CD14-positive monocyte (primary cell): ENCODE measurements at regions not wholly inside any gene's neighbourhood (a gene's known extent, or its start where the extent isn't known, plus 50 kb on each side); places are given as distances from the start of the nearest gene placed in this dataset.

Experiments
- DNase-seq, 3 donors: peaks; one replicate each; pipeline ENCODE4 v3.0.0-alpha.2; 2011 to 2022
- H2AFZ ChIP-seq: 2 replicates; pipeline ENCODE4 v1.6.0; 2012; ENCODE audit warnings: mild to moderate bottlenecking, low read depth, low read length, inconsistent platforms; ENCODE audit not compliant: insufficient read depth, poor library complexity, severe bottlenecking
- H3K27ac ChIP-seq, 2 donors: 1 replicate in 1 of 2; 2 replicates in 1 of 2; pipeline ENCODE4 v1.5.1; 2012 to 2013; ENCODE audit warnings: low read length in 2 of 2, control low read depth in 1 of 2, inconsistent platforms in 1 of 2, low read depth in 1 of 2, mild to moderate bottlenecking in 1 of 2
- H3K27me3 ChIP-seq, 2 donors: one replicate each; pipeline versions ENCODE4 v1.6.0 to v1.6.1; 2011 to 2013; ENCODE audit warnings: low read length in 2 of 2; ENCODE audit not compliant: control insufficient read depth in 2 of 2, insufficient read depth in 2 of 2
- H3K36me3 ChIP-seq, 2 donors: replicated peaks in 1 of 2; 1 replicate in 1 of 2; 2 replicates in 1 of 2; pipeline versions ENCODE4 v1.5.1 to v1.6.1; 2012 to 2013; ENCODE audit warnings: low read length in 2 of 2, control low read depth in 1 of 2, inconsistent platforms in 1 of 2, mild to moderate bottlenecking in 1 of 2; ENCODE audit not compliant: insufficient read depth in 2 of 2, control insufficient read depth in 1 of 2
- H3K4me1 ChIP-seq, 2 donors: 1 replicate in 1 of 2; 2 replicates in 1 of 2; pipeline versions ENCODE4 v1.5.1 to v1.6.1; 2012 to 2013; ENCODE audit warnings: low read length in 2 of 2, control low read depth in 1 of 2, inconsistent platforms in 1 of 2, mild to moderate bottlenecking in 1 of 2, moderate library complexity in 1 of 2; ENCODE audit not compliant: insufficient read depth in 2 of 2, control insufficient read depth in 1 of 2
- H3K4me2 ChIP-seq: replicated peaks from 2 replicates; pipeline ENCODE3; 2012; ENCODE audit warnings: low read length, moderate library complexity, mild to moderate bottlenecking; ENCODE audit not compliant: poor library complexity, severe bottlenecking; ENCODE audit errors: extremely low read depth
- H3K4me3 ChIP-seq, 3 experiments: fragments of 200-600 bp in 1 of 3; sonication (generic) in 1 of 3; replicated peaks in 1 of 3; 1 replicate in 2 of 3; 2 replicates in 1 of 3; pipeline ENCODE4 v1.5.1; 2011 to 2013; ENCODE audit warnings: low read length in 3 of 3, mild to moderate bottlenecking in 3 of 3, control low read depth in 2 of 3, low read depth in 2 of 3, inconsistent platforms in 1 of 3, moderate library complexity in 1 of 3
- H3K79me2 ChIP-seq: 2 replicates; pipeline ENCODE4 v1.6.0; 2012; ENCODE audit warnings: mild to moderate bottlenecking, control low read depth, inconsistent platforms, low read length, moderate library complexity; ENCODE audit not compliant: insufficient read depth
- H3K9ac ChIP-seq: 2 replicates; pipeline ENCODE4 v1.6.0; 2017; ENCODE audit warnings: low read length, mild to moderate bottlenecking; ENCODE audit not compliant: insufficient read depth, poor library complexity, severe bottlenecking
- H3K9me3 ChIP-seq, 2 donors: replicated peaks in 1 of 2; 1 replicate in 1 of 2; 2 replicates in 1 of 2; pipeline versions ENCODE4 v1.5.1 to v1.6.1; 2012 to 2013; ENCODE audit warnings: low read length in 2 of 2, control low read depth in 1 of 2; ENCODE audit not compliant: control insufficient read depth in 1 of 2, insufficient read depth in 1 of 2
- H4K20me1 ChIP-seq: 2 replicates; pipeline ENCODE4 v1.6.0; 2012; ENCODE audit warnings: mild to moderate bottlenecking, low read length, control low read depth, moderate library complexity; ENCODE audit not compliant: insufficient read depth
- H3K27ac Mint-ChIP-seq, 7 donors: one replicate each; pipeline ENCODE4 v1.8.0; 2020; ENCODE audit warnings: mild to moderate bottlenecking in 7 of 7, mixed read lengths in 7 of 7, moderate library complexity in 6 of 7, inconsistent platforms in 2 of 7
- H3K27me3 Mint-ChIP-seq, 3 donors: one replicate each; pipeline ENCODE4 v1.8.0; 2021 to 2022; ENCODE audit warnings: low read depth in 3 of 3, mild to moderate bottlenecking in 3 of 3, mixed read lengths in 3 of 3, moderate library complexity in 3 of 3, inconsistent platforms in 1 of 3
- H3K36me3 Mint-ChIP-seq, 2 donors: one replicate each; pipeline ENCODE4 v1.8.0; 2020; ENCODE audit warnings: mixed read lengths in 2 of 2, inconsistent platforms in 1 of 2, mild to moderate bottlenecking in 1 of 2
- H3K4me1 Mint-ChIP-seq: one replicate; pipeline ENCODE4 v1.8.0; 2020; ENCODE audit warnings: mild to moderate bottlenecking, mixed read lengths
- H3K4me3 Mint-ChIP-seq, 2 donors: one replicate each; pipeline ENCODE4 v1.8.0; 2020; ENCODE audit warnings: mild to moderate bottlenecking in 2 of 2, mixed read lengths in 2 of 2, moderate library complexity in 1 of 2
- H3K9me3 Mint-ChIP-seq, 7 donors: one replicate each; pipeline ENCODE4 v1.8.0; 2020 to 2022; ENCODE audit warnings: mixed read lengths in 7 of 7, mild to moderate bottlenecking in 6 of 7, moderate library complexity in 6 of 7, inconsistent platforms in 2 of 7
- WGBS: methylation state at CpG from one replicate; pipeline ENCODE4 v1.1.5; 2013; ENCODE audit warnings: missing lambda C conversion rate; ENCODE audit not compliant: insufficient coverage; 5-methylcytosine and 5-hydroxymethylcytosine counted together
- intact Hi-C, 2 donors: fragments of 100-400 bp; cut with micrococcal nuclease; formaldehyde crosslinking; loops; one replicate each; pipeline versions ENCODE4 v1.15.0 to v1.15.1; 2023
- TF ChIP-seq, protein P1 (sequence below): fragments of 200-600 bp; IDR thresholded peaks from one replicate; pipeline ENCODE4 v1.8.0; 2022; ENCODE audit warnings: antibody characterized with exemption, mild to moderate bottlenecking

DNA sequence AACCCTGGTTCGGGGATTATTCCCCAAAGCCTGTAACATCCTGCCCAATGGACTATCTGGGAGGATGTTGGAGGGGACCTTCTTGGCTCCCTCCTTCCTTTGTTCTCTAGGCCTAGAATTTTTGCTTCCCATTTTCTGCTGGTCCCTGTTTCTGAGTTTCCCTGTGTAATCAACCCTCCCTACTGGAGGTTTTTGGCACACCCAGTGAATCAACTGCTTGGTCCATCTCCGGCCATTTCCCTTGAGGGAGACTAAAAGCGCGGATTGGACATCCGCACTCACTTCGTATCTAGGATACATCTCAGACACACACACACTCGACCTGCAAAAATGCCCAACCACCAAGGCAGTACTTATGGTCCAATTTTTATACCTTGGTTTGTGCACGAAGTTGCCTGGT, 108.2 kb upstream of the MAGEE2 start:
- DNase-seq: no peak
- no peak overlapping the region for H3K27ac ChIP-seq
- Mint-ChIP-seq H3K4me3 (no peak overlapping the region), H3K4me1 (no peaks in the 10 kb centered on the region), H3K9me3 (peaks cover 0 to 7% (median 2%) of the 10 kb centered on the region in 7 donors), H3K27me3 (peaks cover 0 to 2% (median 0%) of the 10 kb centered on the region in 3 donors), H3K27ac (no peak overlapping the region), H3K36me3 (no peaks in the 10 kb centered on the region)
- no peaks in the 10 kb centered on the region for H3K27me3 ChIP-seq
- H3K79me2 ChIP-seq: no peaks in the 10 kb centered on the region
- WGBS: 87% methylated on average over 3 of the region's 8 CpGs
- H3K4me2 ChIP-seq: no peak overlapping the region
- no peaks in the 10 kb centered on the region for H3K4me1 ChIP-seq
- no peaks in the 10 kb centered on the region for H3K9me3 ChIP-seq
- no peaks in the 10 kb centered on the region for H4K20me1 ChIP-seq
- H3K36me3 ChIP-seq: no peaks in the 10 kb centered on the region
- no peak overlapping the region for H3K9ac ChIP-seq
- TF ChIP-seq, protein P1, sequence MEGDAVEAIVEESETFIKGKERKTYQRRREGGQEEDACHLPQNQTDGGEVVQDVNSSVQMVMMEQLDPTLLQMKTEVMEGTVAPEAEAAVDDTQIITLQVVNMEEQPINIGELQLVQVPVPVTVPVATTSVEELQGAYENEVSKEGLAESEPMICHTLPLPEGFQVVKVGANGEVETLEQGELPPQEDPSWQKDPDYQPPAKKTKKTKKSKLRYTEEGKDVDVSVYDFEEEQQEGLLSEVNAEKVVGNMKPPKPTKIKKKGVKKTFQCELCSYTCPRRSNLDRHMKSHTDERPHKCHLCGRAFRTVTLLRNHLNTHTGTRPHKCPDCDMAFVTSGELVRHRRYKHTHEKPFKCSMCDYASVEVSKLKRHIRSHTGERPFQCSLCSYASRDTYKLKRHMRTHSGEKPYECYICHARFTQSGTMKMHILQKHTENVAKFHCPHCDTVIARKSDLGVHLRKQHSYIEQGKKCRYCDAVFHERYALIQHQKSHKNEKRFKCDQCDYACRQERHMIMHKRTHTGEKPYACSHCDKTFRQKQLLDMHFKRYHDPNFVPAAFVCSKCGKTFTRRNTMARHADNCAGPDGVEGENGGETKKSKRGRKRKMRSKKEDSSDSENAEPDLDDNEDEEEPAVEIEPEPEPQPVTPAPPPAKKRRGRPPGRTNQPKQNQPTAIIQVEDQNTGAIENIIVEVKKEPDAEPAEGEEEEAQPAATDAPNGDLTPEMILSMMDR: no peak
- intact Hi-C loops: no loop called here
- no peak overlapping the region for H3K4me3 ChIP-seq
- H2AFZ ChIP-seq: no peak overlapping the region

DNA sequence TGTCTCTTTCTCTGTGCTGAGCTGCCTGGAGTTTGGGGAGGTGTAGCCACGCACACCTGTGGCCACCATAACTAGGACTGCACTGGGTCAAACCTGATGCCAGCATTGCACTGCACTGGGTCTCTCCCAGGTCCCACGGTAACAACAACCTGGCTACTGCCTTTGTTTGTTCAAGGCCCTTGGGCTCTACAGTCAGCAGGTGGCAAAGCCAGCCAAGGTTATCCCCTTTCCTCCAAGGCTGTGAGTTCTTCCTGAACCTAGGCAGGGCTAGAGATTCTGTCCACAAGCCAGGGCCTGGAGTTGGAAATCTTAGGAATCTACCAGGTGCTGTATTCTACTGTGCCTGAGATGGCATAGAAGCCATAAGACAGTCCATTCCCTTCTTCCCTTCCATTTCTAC, 126.7 kb upstream of the MAGEE2 start:
- H3K27ac ChIP-seq: no peak overlapping the region
- H3K9me3 Mint-ChIP-seq: peaks cover 0 to 11% (median 2%) of the 10 kb centered on the region in 7 donors
- no peaks in the 10 kb centered on the region for H3K4me1 ChIP-seq
- no peak overlapping the region for H3K4me2 ChIP-seq
- no peak overlapping the region for H2AFZ ChIP-seq
- no peak overlapping the region for H3K4me3 Mint-ChIP-seq
- intact Hi-C loops: no loop called here
- H3K27ac Mint-ChIP-seq: no peak overlapping the region
- no peaks in the 10 kb centered on the region for H3K36me3 Mint-ChIP-seq
- peaks cover 0 to 2% (median 2%) of the 10 kb centered on the region in 3 donors for H3K27me3 Mint-ChIP-seq
- H3K4me3 ChIP-seq: no peak overlapping the region
- H3K36me3 ChIP-seq: no peaks in the 10 kb centered on the region
- TF ChIP-seq, protein P1: no peak
- H3K27me3 ChIP-seq: no peaks in the 10 kb centered on the region
- H4K20me1 ChIP-seq: no peaks in the 10 kb centered on the region
- no peak overlapping the region for H3K9ac ChIP-seq
- H3K9me3 ChIP-seq: peaks cover 11 to 26% of the 10 kb centered on the region in 2 donors
- no peaks in the 10 kb centered on the region for H3K4me1 Mint-ChIP-seq
- WGBS: 90% methylated on average over 2 of the region's 2 CpGs
- H3K79me2 ChIP-seq: no peaks in the 10 kb centered on the region
- DNase-seq: no peak
